GM12801 (cell line): ENCODE measurements at regions not wholly inside any gene's neighbourhood (a gene's known extent, or its start where the extent isn't known, plus 50 kb on each side); places are given as distances from the start of the nearest gene placed in this dataset.

Source experiments
- TF ChIP-seq, protein P1 (sequence below): IDR thresholded peaks from one replicate; pipeline ENCODE4 v1.5.1; 2011; ENCODE audit warnings: control low read depth; ENCODE audit not compliant: insufficient read length; ENCODE audit errors: extremely low read depth

DNA sequence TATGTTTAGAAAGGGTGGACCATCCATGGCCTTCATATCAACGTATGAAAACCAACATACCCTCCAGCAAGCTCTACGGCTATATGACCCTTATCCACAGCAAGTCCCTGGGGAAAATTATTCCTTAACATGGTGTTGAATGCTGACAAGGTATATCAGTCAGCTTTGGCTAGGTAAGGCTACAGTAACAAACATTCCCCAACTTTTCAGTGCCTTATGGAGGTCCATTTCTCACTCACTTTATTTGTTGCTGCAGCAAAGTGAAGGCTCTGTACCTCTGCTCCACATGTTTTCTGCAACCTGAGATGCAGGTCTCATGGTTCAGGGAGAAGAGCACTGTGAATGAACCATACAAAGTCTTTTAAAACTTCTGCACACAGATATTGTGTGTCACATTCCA, 83.8 kb upstream of the TOX3 start:
- TF ChIP-seq, protein P1, sequence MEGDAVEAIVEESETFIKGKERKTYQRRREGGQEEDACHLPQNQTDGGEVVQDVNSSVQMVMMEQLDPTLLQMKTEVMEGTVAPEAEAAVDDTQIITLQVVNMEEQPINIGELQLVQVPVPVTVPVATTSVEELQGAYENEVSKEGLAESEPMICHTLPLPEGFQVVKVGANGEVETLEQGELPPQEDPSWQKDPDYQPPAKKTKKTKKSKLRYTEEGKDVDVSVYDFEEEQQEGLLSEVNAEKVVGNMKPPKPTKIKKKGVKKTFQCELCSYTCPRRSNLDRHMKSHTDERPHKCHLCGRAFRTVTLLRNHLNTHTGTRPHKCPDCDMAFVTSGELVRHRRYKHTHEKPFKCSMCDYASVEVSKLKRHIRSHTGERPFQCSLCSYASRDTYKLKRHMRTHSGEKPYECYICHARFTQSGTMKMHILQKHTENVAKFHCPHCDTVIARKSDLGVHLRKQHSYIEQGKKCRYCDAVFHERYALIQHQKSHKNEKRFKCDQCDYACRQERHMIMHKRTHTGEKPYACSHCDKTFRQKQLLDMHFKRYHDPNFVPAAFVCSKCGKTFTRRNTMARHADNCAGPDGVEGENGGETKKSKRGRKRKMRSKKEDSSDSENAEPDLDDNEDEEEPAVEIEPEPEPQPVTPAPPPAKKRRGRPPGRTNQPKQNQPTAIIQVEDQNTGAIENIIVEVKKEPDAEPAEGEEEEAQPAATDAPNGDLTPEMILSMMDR: no peak

DNA sequence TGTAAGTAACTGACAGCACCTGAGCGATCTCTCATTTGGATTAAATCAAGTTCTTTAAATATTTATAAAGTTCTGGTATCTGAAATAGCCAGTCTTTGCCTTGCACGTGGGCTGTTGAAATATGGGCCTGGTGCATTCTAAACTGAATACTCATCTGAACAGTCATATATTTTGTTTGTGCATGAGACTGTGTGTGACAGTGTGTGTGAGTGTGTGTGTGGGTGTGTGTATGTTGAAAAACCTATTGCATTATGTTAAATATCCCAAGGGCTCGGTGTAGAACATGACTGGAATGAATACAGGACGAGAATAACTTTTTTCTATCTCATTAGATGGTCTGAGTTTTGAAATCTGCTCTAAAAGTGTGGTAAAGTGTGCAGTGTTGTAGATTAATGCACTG, 82.4 kb upstream of the TOX3 start:
- TF ChIP-seq, protein P1: no peak

DNA sequence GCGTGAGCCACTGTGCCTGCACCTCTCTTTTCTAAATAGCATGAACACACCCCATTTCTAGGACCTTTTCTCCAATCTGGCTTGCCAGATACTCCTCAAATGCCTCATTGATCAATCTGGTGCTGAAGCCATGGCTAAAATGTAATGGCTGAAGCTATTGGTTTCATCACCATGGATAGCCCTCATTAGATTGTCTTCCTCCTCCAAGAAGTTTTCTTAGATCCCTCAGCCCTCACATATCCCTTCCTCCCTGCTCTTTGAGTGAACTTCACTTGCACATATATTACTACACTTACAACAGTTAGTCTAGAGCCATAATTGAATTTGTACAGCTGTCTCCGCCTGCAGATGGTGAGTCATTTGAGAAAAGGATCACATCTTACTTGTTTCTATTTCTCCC, 77.9 kb upstream of the TOX3 start:
- TF ChIP-seq, protein P1: no peak

DNA sequence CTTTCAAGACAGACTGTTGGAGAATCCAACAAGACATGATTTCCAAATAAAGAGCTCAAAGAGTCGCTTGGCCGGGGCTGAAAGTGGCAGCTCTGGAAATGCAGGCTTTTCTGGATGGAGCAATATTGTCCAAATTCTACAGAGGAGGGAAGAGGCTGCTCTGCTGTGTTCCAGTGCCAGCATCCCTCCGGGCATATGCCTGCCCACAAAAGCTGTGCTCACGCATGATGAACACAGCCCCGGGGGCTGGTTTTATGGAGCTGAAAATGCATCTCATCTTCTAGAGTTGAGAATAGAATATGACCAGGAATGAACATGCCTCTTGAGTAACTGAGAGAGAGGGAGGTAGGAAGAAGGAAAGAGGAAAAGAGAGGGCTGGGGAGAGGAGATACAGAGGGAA, 74.7 kb upstream of the TOX3 start:
- TF ChIP-seq, protein P1: no peak

DNA sequence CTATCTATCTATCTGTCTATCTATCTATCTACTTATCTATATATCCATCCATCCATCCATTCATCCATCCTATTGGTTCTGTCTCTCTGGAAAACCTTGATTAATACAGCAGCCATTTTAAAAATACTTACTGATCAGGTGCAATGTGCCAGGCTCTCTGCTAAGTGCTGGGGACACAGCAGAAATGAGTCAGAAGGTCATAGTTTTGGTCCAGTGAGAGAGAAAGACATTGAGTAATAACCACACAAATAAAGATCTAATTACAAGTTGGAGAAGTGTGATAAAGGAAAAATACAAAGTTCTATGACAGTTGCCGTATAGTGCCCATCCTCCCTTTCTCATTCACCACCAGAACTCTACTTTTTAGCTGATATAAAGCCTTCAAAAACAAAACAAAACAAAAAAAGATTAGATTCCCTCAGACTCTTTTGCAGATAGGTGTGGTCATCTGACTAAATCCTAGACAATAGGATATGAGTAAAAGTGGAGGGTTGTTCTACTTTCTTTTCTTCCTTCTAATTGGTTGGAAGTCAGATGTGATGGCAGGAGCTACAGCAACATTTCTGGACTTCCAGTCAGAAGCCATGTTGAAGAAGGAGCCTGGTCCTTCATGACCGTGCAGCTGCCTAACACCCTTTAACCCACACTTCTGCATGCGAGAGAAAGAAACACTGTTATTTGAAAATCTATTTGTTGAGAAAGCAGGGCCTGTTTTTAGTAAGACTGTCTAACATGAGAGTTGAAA, 72.0 kb upstream of the TOX3 start:
- TF ChIP-seq, protein P1: no peak

DNA sequence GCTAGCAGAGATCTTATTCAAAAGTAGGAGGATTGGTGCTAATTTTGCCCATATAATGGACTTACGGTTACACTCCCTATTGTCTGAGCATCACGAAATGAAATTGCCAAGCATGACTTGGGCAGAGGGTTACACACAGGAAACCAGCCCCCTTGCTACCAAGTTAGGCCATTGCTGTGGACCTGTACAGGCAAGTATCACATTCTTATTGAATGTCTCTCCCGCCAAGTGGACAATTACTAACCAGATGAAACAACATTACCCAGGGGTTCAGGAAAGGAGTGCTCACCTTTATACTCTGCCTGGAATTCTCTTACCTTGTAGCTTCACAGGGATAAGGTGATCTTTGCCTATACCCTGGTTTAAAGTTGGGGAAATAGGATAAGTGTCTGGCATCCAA, 70.6 kb upstream of the TOX3 start:
- TF ChIP-seq, protein P1: no peak

DNA sequence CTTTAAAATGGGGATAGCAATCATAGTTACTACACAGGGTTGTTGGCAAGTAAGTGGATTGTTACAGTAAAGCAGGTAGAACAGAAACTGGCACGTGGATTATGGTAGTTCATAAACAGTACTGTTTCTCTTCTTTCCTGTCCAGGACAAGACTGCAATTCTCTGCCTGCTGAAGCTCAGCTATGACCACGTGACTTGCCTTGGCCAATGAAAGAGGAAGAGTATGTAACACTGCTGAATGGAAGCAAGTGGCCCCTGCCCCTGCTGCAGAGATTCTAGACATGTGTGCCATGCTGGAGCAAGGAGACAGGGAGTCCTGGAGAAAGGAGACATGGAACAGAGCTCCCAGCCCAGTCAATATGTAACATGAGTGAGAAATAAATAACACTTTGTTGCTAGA, 66.6 kb upstream of the TOX3 start:
- TF ChIP-seq, protein P1: no peak
